GM20000 (cell line): ENCODE measurements at regions not wholly inside any gene's neighbourhood (a gene's known extent, or its start where the extent isn't known, plus 50 kb on each side); places are given as distances from the start of the nearest gene placed in this dataset.

Source experiments
- DNase-seq: peaks from one replicate; pipeline ENCODE4 v3.0.0; 2012; ENCODE audit warnings: low spot score
- CTCF ChIP-seq: IDR thresholded peaks from 2 replicates; pipeline ENCODE4 v1.5.1; 2012; ENCODE audit warnings: mild to moderate bottlenecking, control low read depth; ENCODE audit errors: extremely low read depth, missing control alignments

GRCh38 chr4:11506194-11506593 lies 77.5 kb upstream of the HS3ST1 start:
- no peak for TF ChIP-seq CTCF
- no peak for DNase-seq

GRCh38 chr4:11505221-11505971 lies 76.7 kb upstream of the HS3ST1 start:
- no peak for DNase-seq
- no peak for TF ChIP-seq CTCF

GRCh38 chr4:11503166-11503565 lies 74.5 kb upstream of the HS3ST1 start:
- no peak for TF ChIP-seq CTCF
- DNase-seq: no peak

GRCh38 chr4:11497972-11498371 lies 69.3 kb upstream of the HS3ST1 start:
- no peak for DNase-seq
- no peak for TF ChIP-seq CTCF

GRCh38 chr4:11497212-11497806 lies 68.6 kb upstream of the HS3ST1 start:
- no peak for DNase-seq
- no peak for TF ChIP-seq CTCF

- no peak for TF ChIP-seq CTCF
- no peak for DNase-seq
These were observed 67.7 kb upstream of the HS3ST1 start for GRCh38 chr4:11496351-11496829.

- TF ChIP-seq CTCF: no peak
These were observed 67.1 kb upstream of the HS3ST1 start for GRCh38 chr4:11495818-11496217.

More at GRCh38 chr4:11495818-11496217, 67.1 kb upstream of the HS3ST1 start:
- no peak for DNase-seq
